Skin epidermis (tissue), 12 donors: ENCODE measurements at regions not wholly inside any gene's neighbourhood (a gene's known extent, or its start where the extent isn't known, plus 50 kb on each side); places are given as distances from the start of the nearest gene placed in this dataset.
A peak's percentile ranks its signal among the peaks of the same experiment; 100 is the strongest.
"Not testable (repeated sequence)": the region's sequence is repeated elsewhere in the genome, so short reads cannot be mapped to it uniquely, and the experiment has no call there.

Experiments used
- H3K27ac ChIP-seq, 21 experiments: fragments of 200-600 bp; sonication (generic) in 11 of 21; one replicate each; pipeline ENCODE4 v1.5.0; 2020; ENCODE audit warnings: mild to moderate bottlenecking in 3 of 21, inconsistent platforms in 2 of 21, moderate library complexity in 2 of 21
- H3K4me3 ChIP-seq, 7 experiments: fragments of 200-600 bp; sonication (generic) in 2 of 7; one replicate each; pipeline ENCODE4 v1.5.0; 2020; ENCODE audit warnings: inconsistent platforms in 2 of 7, mild to moderate bottlenecking in 2 of 7, moderate library complexity in 1 of 7

- Histone ChIP-seq H3K27ac (no peak overlapping the region), H3K4me3 (no peak overlapping the region)
Observed at GRCh38 chr2:155947069-155947468, 385.5 kb downstream of the NR4A2 start.

- no peak overlapping the region for H3K27ac ChIP-seq
- H3K4me3 ChIP-seq = no peak overlapping the region
Observed at GRCh38 chr2:155944218-155944617, 388.3 kb downstream of the NR4A2 start.

GRCh38 chr2:155930312-155930711 is 402.2 kb downstream of the NR4A2 start:
- Histone ChIP-seq H3K4me3 (no peak overlapping the region), H3K27ac (no peak overlapping the region)

- H3K27ac ChIP-seq = no peak overlapping the region
- H3K4me3 ChIP-seq = no peak overlapping the region
Observed at GRCh38 chr2:155917380-155917779, 415.1 kb downstream of the NR4A2 start.

- H3K4me3 ChIP-seq = no peak overlapping the region
- no peak overlapping the region for H3K27ac ChIP-seq
Observed at GRCh38 chr2:155913356-155913755, 419.2 kb downstream of the NR4A2 start.

- Histone ChIP-seq H3K27ac (no peak overlapping the region), H3K4me3 (no peak overlapping the region)
Observed at GRCh38 chr2:155908567-155908966, 424.0 kb downstream of the NR4A2 start.

- Histone ChIP-seq H3K4me3 (no peak overlapping the region), H3K27ac (no peak overlapping the region)
Observed at GRCh38 chr2:155907211-155907610, 425.3 kb downstream of the NR4A2 start.

- no peak overlapping the region for H3K27ac ChIP-seq
- H3K4me3 ChIP-seq = no peak overlapping the region
Observed at GRCh38 chr2:155905657-155906056, 426.9 kb downstream of the NR4A2 start.

GRCh38 chr2:155904720-155905119 is 427.8 kb downstream of the NR4A2 start:
- H3K27ac ChIP-seq = no peak overlapping the region
- no peak overlapping the region for H3K4me3 ChIP-seq

GRCh38 chr2:155902635-155903034 is 429.9 kb downstream of the NR4A2 start:
- no peak overlapping the region for H3K27ac ChIP-seq
- no peak overlapping the region for H3K4me3 ChIP-seq

GRCh38 chr2:155895016-155895415 is 437.5 kb downstream of the NR4A2 start:
- H3K27ac ChIP-seq = no peak overlapping the region
- no peak overlapping the region for H3K4me3 ChIP-seq

- H3K4me3 ChIP-seq = not testable (repeated sequence)
Observed at GRCh38 chr2:155880382-155880781, 452.1 kb downstream of the NR4A2 start.

GRCh38 chr2:155879900-155880299 is 452.6 kb downstream of the NR4A2 start:
- not testable (repeated sequence) for H3K4me3 ChIP-seq
- peak overlapping the region in 2 of 21 experiments; percentile 6 to 27 for H3K27ac ChIP-seq

More at GRCh38 chr2:155880382-155880781, 452.1 kb downstream of the NR4A2 start:
- peak overlapping the region in 2 of 21 experiments; percentile 6 to 27 for H3K27ac ChIP-seq

- Histone ChIP-seq H3K27ac (no peak overlapping the region), H3K4me3 (no peak overlapping the region)
Observed at GRCh38 chr2:155872396-155872795, 460.1 kb downstream of the NR4A2 start.

- Histone ChIP-seq H3K4me3 (no peak overlapping the region), H3K27ac (no peak overlapping the region)
Observed at GRCh38 chr2:155871940-155872339, 460.6 kb downstream of the NR4A2 start.

GRCh38 chr2:155867564-155867963 is 465.0 kb downstream of the NR4A2 start:
- Histone ChIP-seq H3K4me3 (no peak overlapping the region), H3K27ac (no peak overlapping the region)

GRCh38 chr2:155866477-155866876 is 466.0 kb downstream of the NR4A2 start:
- no peak overlapping the region for H3K4me3 ChIP-seq
- H3K27ac ChIP-seq = no peak overlapping the region

GRCh38 chr2:155852156-155852555 is 480.4 kb downstream of the NR4A2 start:
- no peak overlapping the region for H3K27ac ChIP-seq

GRCh38 chr2:155846259-155846658 is 486.3 kb downstream of the NR4A2 start:
- Histone ChIP-seq H3K27ac (no peak overlapping the region), H3K4me3 (no peak overlapping the region)

More at GRCh38 chr2:155852156-155852555, 480.4 kb downstream of the NR4A2 start:
- no peak overlapping the region for H3K4me3 ChIP-seq

GRCh38 chr2:155844461-155844860 is 488.1 kb downstream of the NR4A2 start:
- Histone ChIP-seq H3K4me3 (no peak overlapping the region), H3K27ac (no peak overlapping the region)

GRCh38 chr2:155842103-155842502 is 490.4 kb downstream of the NR4A2 start:
- H3K4me3 ChIP-seq = no peak overlapping the region

GRCh38 chr2:155841442-155841841 is 491.1 kb downstream of the NR4A2 start:
- no peak overlapping the region for H3K4me3 ChIP-seq
- no peak overlapping the region for H3K27ac ChIP-seq

More at GRCh38 chr2:155842103-155842502, 490.4 kb downstream of the NR4A2 start:
- H3K27ac ChIP-seq = no peak overlapping the region
